RPMI7951 (cell line): ENCODE measurements at regions not wholly inside any gene's neighbourhood (a gene's known extent, or its start where the extent isn't known, plus 50 kb on each side); places are given as distances from the start of the nearest gene placed in this dataset.
"Not testable (repeated sequence)": the region's sequence is repeated elsewhere in the genome, so short reads cannot be mapped to it uniquely, and the experiment has no call there.

Source experiments
- DNase-seq: peaks from one replicate; pipeline ENCODE4 v3.0.0-alpha.2; 2012; ENCODE audit warnings: low read depth

DNA sequence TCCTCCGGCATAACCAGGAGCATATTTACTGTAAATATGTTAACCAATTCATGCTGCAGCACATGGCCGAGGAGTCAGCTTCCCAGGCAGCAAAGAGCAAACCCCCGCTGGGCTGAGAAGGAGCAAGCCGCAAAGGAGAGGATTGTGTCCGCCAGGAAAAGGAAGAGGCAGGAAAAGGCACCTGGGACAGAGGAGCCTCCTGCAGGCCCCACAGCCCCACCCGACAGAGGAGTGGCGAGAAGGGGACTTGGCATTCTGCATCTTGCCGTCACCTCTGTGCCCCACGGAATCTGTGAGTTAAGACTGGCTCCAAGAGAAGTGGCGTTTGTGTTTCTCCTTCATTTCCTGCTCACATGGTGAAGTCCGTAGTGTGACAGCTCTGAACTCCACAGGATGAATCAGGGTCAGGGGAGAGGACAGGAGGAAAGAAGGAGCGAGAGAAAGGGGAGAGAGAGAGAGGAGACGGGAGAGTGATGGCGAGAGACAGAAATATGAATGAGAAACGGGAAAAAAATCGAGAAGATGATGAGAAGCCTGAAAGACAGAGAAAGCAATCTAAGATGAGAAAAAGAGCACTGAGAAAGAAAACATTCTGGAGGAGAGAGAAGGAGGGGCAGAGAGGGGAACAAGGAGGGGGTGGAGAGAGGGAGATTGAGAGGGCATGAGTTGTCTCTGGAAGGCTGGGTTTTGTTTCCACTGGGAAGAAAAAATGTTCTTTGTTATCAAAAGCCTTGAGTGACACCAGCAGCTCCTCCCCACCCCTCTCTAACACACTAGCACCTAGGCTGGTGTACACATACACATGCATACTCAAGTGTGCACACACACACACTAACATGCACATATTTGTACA is 489.6 kb downstream of the MN1 start:
- DNase-seq: peak; percentile 25

- no peak for DNase-seq
These were observed 489.0 kb downstream of the MN1 start for GRCh38 chr22:27312565-27312964.

DNA sequence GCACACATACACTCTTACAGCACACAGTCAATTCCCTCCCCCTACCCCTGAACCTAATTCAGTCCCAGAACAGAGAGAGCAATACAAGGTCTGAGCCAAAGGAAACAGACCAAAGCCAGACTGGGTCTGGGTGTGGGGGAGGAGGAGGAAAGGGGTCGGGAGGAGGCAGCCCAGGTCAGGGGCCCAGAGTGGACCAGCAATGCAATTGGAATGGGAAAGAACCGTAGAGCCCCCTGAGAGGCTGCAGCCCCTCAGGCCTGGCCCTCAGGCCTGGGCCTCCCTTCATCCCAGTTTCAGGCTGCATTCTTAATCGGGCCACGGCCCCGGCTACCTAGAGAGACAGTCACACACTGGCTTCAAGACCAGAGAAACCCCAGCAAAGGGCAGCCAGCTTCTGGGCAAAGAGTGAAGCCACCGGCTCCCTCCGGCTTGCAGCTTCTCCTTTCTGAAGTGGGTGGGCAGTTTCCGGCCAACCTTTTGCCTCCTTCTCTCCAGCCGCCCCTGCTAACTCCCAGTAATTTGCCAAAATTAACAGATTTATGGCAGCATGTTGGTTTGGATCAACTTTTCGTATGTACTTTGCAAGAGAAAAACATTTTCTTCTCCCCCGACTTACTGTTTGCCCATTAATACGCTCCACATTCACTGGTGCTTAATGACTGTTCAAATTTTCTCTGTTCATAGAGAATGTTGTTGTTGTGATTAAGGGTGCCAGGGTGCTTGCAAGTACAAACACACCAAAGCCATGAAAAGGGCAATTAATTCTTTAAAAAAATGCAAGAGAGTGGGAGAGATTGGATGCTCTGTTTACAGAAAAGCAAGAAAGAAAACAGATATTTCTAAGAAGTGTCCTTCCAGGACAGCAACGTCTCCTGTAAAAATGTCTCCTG is 488.3 kb downstream of the MN1 start:
- DNase-seq: no peak

- peak; percentile 31 for DNase-seq
These were observed 487.2 kb downstream of the MN1 start for GRCh38 chr22:27314276-27314807.

DNA sequence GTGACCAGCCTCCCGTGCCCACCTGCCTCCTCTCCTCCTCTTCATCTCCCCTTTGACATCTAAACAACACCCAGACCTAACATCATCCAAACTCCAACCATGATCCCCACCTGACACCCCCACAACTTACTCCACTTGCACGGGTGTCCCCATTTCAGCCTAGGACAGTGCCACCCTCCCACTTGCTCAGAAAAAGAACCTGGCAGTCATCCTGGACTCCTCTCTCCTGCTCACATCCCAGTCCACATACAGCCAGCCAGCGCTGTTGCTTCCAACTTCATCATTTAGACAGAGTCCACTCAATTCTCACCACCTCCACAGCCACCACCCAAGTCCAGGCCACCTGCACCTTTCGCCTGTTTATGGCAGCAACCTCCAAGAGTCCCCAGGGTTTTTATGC is 485.7 kb downstream of the MN1 start:
- DNase-seq: no peak

GRCh38 chr22:27317096-27317495 is 484.5 kb downstream of the MN1 start:
- DNase-seq: peak; percentile 69

DNA sequence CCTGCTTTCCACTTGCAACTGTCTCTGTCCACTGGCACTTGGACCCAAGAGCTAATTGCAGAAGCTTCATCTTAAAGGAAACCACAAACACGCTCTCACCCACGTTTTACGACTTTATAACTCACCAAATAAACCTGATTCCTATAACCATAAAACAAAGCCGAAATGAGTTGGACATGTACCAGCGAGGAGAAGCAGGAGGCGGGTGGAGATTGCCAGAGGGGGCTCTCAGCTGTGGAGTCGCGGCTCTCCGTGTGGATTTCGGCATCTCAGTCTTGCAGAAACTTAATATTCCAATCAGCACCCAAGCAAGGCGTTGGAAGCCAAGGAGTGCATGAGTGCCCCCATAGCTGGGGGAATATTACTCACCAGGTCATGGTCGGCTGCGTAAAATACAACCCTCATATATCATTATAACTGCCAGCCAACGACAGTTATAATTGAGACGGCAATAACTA is 483.6 kb downstream of the MN1 start:
- DNase-seq: peak; percentile 82

DNA sequence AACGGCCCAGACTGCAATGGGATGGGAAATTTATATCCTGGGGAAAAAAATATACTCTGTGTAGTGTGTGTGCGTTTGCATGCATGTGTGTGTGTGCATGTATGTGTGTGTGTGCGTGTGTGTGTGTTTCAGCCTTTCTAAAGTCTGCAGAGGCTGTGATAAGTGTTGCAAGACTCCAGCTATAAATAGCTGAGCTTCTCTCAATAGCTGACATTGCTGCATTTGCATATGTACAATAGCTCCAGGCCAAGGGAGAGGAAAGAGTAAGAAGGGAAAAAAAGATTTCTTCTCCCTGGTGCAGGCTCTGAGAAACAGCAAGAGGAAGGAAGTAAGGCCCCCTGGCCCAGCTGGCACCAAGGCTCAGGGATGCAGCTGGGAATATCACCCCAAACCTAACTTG is 483.0 kb downstream of the MN1 start:
- peak; percentile 92 for DNase-seq

DNA sequence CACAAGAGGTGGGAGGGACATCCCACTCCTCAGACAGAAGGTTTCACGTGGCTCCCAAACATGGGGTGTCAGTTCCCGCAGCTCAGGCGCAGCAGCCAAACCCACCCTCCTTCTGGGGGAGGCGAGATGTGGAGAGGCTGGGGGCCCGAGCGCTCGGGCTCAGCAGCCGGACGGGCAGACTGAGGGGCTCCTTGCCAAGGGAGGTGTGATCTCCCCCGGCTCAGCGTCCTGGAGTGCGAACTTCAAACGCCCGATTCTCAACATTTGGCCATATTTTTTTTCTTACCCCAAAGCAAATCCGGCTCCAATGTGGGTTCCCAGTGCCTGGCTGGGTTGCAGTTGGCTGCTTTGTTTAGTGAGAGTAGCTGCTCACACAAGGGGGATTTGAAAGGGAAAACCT is 477.9 kb downstream of the MN1 start:
- no peak for DNase-seq

DNA sequence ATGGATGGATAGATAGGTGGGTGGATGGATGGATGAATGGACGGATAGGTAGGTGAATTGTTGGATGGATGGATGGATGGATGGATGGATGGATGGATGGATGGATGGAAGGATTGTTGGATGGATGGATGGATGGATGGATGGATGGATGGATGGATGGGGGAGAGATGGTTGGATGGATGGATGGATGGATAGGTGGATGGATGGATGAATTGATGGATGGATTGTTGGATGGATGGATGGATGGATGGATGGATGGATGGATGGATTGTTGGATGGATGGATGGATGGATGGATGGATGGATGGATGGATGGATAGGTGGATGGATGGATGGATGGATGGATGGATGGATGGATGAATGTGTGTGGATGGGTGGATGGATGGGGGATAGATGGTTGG is 476.6 kb downstream of the MN1 start:
- not testable (repeated sequence) for DNase-seq

DNA sequence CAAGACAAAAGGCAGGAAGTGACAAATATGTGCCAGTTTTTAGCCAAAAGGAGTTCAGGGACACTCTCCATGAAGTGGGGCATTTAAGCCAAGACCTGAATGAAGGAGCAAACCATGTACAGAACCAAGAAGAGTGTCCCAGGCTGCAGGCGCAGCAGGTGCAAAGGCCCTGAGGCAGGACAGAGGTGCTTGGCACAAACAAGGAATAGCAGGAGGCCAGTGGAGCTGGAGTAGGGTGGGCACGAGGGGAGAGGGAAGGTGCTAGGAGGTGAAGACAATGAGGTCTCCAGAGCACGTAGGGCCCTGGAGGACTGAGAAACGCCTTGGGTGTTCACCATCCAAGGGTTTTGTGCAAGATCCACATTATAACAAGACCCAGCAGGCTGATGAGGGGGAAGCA is 474.1 kb downstream of the MN1 start:
- no peak for DNase-seq

- DNase-seq: peak; percentile 24
These were observed 473.4 kb downstream of the MN1 start for GRCh38 chr22:27327981-27328721.

- no peak for DNase-seq
These were observed 472.3 kb downstream of the MN1 start for GRCh38 chr22:27329131-27329850.

DNA sequence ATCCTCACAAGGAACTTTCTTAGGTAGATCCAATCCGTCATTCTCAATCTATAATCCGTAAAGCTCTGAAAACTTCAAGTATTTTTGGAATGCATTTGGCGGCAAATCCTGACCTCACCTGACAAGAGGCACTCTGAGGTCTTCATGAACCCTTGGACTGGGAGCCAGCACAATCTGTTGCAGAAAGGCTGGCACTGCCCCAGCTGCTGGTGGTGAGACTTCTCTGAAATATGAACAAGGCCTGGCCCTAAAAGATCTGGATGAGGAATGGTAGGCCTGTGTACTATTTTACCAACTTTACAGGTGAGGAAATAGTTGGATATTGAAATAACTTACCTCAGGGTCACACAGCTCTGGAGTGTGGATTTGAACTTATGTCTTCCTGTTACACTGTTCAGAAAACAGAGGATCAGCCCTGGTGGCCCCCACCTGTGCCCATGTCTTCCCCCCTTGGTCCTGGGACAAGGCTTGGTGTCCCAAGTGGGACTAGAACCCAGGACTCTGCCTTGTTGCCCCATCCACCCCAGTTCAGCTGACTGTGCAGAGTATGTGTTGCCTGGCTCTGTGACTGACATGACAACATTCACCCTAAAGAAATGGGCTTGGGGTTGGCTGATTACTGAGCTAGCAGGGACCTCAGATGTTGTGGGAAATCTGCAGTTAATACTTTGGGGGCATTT is 471.4 kb downstream of the MN1 start:
- DNase-seq: no peak

GRCh38 chr22:27331526-27332281 is 469.9 kb downstream of the MN1 start:
- peak; percentile 60 for DNase-seq

DNA sequence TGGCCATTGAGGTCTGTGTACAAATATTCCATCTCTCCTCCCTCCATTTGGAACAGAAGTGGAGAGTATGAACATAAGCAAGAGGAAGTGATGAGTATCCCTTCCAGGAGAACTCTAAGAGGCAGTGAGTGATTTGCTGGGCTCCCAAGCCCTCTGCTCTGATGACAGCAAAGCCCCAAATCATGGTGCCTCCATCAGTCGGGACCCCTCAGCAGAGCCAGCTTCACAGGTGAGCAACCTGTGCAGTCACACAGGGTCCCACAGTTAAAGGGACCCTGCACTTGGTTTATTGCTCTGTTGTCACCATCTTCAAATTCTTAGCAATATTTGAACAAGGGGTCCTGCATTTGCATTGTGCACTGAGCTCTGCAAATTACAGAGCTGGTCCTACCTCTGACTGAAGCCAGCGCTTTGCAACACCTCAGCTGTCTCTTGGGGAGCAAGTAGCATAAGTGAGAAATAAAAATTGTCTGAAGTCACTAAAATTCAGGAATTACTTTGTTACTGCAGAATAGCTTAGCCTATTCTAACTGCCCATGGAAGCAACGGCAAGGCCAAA is 466.4 kb downstream of the MN1 start:
- DNase-seq: no peak

DNA sequence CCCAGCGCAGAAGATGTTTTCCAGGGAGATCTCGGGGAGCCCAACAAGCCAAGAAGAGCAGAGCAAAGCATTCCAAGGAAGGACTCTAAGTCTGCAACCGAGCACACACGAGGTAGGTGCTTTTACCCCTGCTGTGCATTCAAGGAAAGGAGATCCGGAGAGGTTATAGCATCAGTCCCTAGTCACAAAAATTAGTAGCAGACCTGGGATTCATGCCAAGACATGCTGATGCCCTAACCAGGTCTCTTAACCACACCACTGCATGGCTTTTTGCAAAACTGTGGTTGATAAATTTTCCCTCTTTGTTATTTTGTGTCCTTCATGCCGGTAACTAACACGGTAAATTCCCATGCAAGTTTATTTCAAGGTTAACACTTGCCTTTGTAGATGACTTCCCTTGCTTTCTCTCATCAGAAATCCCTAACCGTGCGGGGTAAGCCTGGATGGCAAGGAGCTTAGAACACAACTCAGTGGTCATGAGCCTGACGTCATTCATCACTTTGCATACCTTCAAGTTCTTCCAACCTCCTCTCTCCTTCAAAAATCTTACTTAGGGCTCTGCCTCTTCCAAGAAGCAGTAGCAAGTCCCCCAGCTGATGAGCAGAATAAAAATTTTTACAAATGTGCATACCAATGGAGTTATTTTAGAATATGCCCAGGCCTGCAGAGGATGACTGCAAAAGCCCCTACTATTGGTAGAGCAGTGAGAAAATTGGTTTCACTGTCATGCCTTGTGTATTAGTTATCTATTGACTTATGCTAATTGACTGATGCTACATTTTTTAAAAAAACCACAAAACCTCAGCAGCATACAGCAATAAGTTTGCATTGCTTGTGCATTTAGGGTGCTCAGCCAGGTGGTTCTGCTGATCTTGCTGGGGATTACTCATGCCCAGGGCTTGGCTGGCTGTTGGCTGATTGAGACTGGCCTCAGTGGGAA is 465.1 kb downstream of the MN1 start:
- peak; percentile 57 for DNase-seq

DNA sequence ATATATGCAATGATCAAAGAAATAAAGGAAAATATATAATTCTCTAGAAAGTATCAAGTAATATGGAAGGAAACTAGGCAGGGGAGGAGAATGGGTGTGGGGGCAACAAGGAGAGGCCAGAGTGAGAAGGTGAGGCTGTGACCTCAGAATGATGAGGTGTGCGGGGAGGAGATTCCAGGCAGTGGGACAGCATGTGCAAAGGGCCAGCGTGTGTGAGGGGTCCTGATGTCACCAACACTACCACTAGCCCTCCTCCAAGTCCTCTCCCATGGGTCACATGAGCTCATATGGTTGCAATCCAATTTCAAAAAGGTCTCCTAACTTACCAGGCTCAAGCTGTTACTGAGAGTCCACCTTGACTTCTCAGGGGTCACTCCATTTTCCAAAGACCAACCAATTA is 463.9 kb downstream of the MN1 start:
- DNase-seq: no peak
